Astrocyte (in vitro differentiated cells and primary cell): ENCODE measurements at regions not wholly inside any gene's neighbourhood (a gene's known extent, or its start where the extent isn't known, plus 50 kb on each side); places are given as distances from the start of the nearest gene placed in this dataset.

Experiments used
- EZH2 ChIP-seq: IDR thresholded peaks from 2 replicates; pipeline ENCODE4 v1.6.1; 2012; ENCODE audit warnings: mild to moderate bottlenecking, low read length, inconsistent platforms; ENCODE audit not compliant: insufficient read depth
- TF ChIP-seq, protein P1 (sequence below): IDR thresholded peaks from 2 replicates; pipeline ENCODE4 v1.5.1; 2011; ENCODE audit warnings: low read depth, mild to moderate bottlenecking, inconsistent platforms, low read length, moderate library complexity; ENCODE audit not compliant: insufficient read depth

DNA sequence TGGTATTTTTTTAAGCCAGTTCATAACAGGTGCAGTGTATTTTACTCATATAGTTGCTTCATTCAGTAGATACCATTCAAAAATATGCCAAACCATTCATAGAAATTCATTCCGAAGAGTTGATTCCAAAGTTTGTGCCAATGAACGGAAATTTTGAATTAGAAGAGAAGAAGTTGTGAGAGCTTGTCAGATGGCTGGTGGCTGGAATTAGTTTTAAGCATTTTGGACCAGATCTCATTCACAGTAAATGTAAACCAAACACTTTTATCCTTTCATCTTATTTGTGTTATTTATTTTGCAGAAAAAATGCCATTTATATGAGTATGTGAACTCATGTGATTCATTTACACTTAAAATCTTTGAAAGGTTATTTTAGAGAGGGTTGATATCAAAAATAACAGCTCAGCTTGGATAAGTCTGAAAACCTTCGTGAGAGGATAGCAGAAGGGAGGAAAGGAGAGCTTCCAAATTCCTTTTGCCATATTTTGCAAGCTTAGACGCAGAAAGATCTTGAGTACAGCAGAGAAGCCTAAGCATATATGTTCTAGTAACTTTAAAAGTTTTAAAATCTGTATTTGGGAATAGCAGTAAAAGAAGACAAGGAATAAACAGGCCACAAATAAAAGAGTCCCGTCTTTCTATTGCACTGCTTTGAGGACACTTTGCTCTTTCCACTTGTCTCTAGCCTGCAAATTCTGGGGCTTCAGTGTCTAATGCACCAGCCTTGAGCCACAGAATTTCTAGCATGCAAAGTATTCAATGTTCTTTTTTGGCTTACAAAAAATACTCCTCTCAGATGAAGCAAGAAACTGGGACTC is 253.6 kb upstream of the FLRT2 start:
- TF ChIP-seq, protein P1, sequence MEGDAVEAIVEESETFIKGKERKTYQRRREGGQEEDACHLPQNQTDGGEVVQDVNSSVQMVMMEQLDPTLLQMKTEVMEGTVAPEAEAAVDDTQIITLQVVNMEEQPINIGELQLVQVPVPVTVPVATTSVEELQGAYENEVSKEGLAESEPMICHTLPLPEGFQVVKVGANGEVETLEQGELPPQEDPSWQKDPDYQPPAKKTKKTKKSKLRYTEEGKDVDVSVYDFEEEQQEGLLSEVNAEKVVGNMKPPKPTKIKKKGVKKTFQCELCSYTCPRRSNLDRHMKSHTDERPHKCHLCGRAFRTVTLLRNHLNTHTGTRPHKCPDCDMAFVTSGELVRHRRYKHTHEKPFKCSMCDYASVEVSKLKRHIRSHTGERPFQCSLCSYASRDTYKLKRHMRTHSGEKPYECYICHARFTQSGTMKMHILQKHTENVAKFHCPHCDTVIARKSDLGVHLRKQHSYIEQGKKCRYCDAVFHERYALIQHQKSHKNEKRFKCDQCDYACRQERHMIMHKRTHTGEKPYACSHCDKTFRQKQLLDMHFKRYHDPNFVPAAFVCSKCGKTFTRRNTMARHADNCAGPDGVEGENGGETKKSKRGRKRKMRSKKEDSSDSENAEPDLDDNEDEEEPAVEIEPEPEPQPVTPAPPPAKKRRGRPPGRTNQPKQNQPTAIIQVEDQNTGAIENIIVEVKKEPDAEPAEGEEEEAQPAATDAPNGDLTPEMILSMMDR, result no peak
- no peak for TF ChIP-seq EZH2
